ENCODE measurements at regions not wholly inside any gene's neighbourhood (a gene's known extent, or its start where the extent isn't known, plus 50 kb on each side); places are given as distances from the start of the nearest gene placed in this dataset.

GRCh38 chr13:54185101-54185500, 1156.5 kb downstream of the OLFM4 start:
- Histone ChIP-seq H3K36me3 (ENCODE audit: insufficient read depth, low read length) (no peaks in the 10 kb centered on the region), H3K4me1 (ENCODE audit: insufficient read depth, low read length) (no peaks in the 10 kb centered on the region), H3K9me3 (ENCODE audit: control insufficient read depth in 1 of 2, low read length in 2 of 2) (peaks cover 0 to 4% of the 10 kb centered on the region in 2 donors), H3K4me3 (ENCODE audit: low read length in 2 of 2) (no peak overlapping the region), H3K27ac (ENCODE audit: low read depth, low read length) (no peak overlapping the region), H3K27me3 (ENCODE audit: insufficient read depth, low read length) (no peaks in the 10 kb centered on the region)
- POLR2A ChIA-PET (ENCODE audit: partially characterized antibody), result no interaction called here
- Mint-ChIP-seq H3K27ac (no peak overlapping the region), H3K9me3 (peaks cover 7 to 26% (median 13%) of the 10 kb centered on the region in 8 donors), H3K36me3 (no peaks in the 10 kb centered on the region), H3K4me1 (no peaks in the 10 kb centered on the region), H3K4me3 (no peak overlapping the region), H3K27me3 (no peaks in the 10 kb centered on the region)
- no peak for DNase-seq
- CTCF ChIA-PET (ENCODE audit: partially characterized antibody), result no interaction called here
- intact Hi-C loops (cut with micrococcal nuclease), result no loop called here

- Histone ChIP-seq H3K27me3 (ENCODE audit: insufficient read depth, low read length) (no peaks in the 10 kb centered on the region), H3K4me1 (ENCODE audit: insufficient read depth, low read length) (no peaks in the 10 kb centered on the region), H3K36me3 (ENCODE audit: insufficient read depth, low read length) (no peaks in the 10 kb centered on the region), H3K4me3 (ENCODE audit: low read length in 2 of 2) (no peak overlapping the region), H3K27ac (ENCODE audit: low read depth, low read length) (no peak overlapping the region), H3K9me3 (ENCODE audit: control insufficient read depth in 1 of 2, low read length in 2 of 2) (peaks cover 0 to 4% of the 10 kb centered on the region in 2 donors)
- H3K27me3 Mint-ChIP-seq, result no peaks in the 10 kb centered on the region
- no peaks in the 10 kb centered on the region for H3K36me3 Mint-ChIP-seq
- CTCF ChIA-PET (ENCODE audit: partially characterized antibody), result no interaction called here
- POLR2A ChIA-PET (ENCODE audit: partially characterized antibody), result no interaction called here
- no peak for DNase-seq
- peaks cover 7 to 26% (median 11%) of the 10 kb centered on the region in 8 donors for H3K9me3 Mint-ChIP-seq
- H3K27ac Mint-ChIP-seq, result no peak overlapping the region
- intact Hi-C loops (cut with micrococcal nuclease), result no loop called here
- no peaks in the 10 kb centered on the region for H3K4me1 Mint-ChIP-seq
- no peak overlapping the region for H3K4me3 Mint-ChIP-seq
These were observed 1157.2 kb downstream of the OLFM4 start for GRCh38 chr13:54185785-54186184.

GRCh38 chr13:54187461-54187860, 1158.8 kb downstream of the OLFM4 start:
- DNase-seq, result no peak
- H3K36me3 ChIP-seq (ENCODE audit: insufficient read depth, low read length), result no peaks in the 10 kb centered on the region
- no peaks in the 10 kb centered on the region for H3K27me3 ChIP-seq (ENCODE audit: insufficient read depth, low read length)
- H3K27ac ChIP-seq (ENCODE audit: low read depth, low read length), result no peak overlapping the region
- H3K36me3 Mint-ChIP-seq, result no peaks in the 10 kb centered on the region
- H3K4me3 Mint-ChIP-seq, result no peak overlapping the region
- no peak overlapping the region for H3K4me3 ChIP-seq (ENCODE audit: low read length in 2 of 2)
- no peaks in the 10 kb centered on the region for H3K27me3 Mint-ChIP-seq
- H3K9me3 Mint-ChIP-seq, result peaks cover 4 to 22% (median 10%) of the 10 kb centered on the region in 8 donors
- H3K4me1 ChIP-seq (ENCODE audit: insufficient read depth, low read length), result no peaks in the 10 kb centered on the region
- H3K4me1 Mint-ChIP-seq, result no peaks in the 10 kb centered on the region
- ChIA-PET CTCF (ENCODE audit: partially characterized antibody) (no interaction called here), POLR2A (ENCODE audit: partially characterized antibody) (no interaction called here)
- intact Hi-C loops (cut with micrococcal nuclease), result no loop called here
- peaks cover 0 to 4% of the 10 kb centered on the region in 2 donors for H3K9me3 ChIP-seq (ENCODE audit: control insufficient read depth in 1 of 2, low read length in 2 of 2)
- peak overlapping the region in 1 of 7 donors; percentile 25 for H3K27ac Mint-ChIP-seq

- Histone ChIP-seq H3K4me1 (ENCODE audit: insufficient read depth, low read length) (no peaks in the 10 kb centered on the region), H3K27me3 (ENCODE audit: insufficient read depth, low read length) (no peaks in the 10 kb centered on the region), H3K9me3 (ENCODE audit: control insufficient read depth in 1 of 2, low read length in 2 of 2) (no peaks in the 10 kb centered on the region), H3K36me3 (ENCODE audit: insufficient read depth, low read length) (no peaks in the 10 kb centered on the region), H3K27ac (ENCODE audit: low read depth, low read length) (no peak overlapping the region), H3K4me3 (ENCODE audit: low read length in 2 of 2) (no peak overlapping the region)
- Mint-ChIP-seq H3K27me3 (no peaks in the 10 kb centered on the region), H3K4me3 (no peak overlapping the region), H3K4me1 (no peaks in the 10 kb centered on the region), H3K36me3 (no peaks in the 10 kb centered on the region), H3K9me3 (peaks cover 0 to 16% (median 8%) of the 10 kb centered on the region in 8 donors), H3K27ac (no peak overlapping the region)
- DNase-seq, result no peak
- CTCF ChIA-PET (ENCODE audit: partially characterized antibody), result no interaction called here
- intact Hi-C loops (cut with micrococcal nuclease), result no loop called here
- POLR2A ChIA-PET (ENCODE audit: partially characterized antibody), result no interaction called here
These were observed 1165.8 kb downstream of the OLFM4 start for GRCh38 chr13:54194233-54195024.

GRCh38 chr13:54196684-54197083, 1168.1 kb downstream of the OLFM4 start:
- no peak overlapping the region for H3K27ac ChIP-seq (ENCODE audit: low read depth, low read length)
- ChIA-PET CTCF (ENCODE audit: partially characterized antibody) (no interaction called here), POLR2A (ENCODE audit: partially characterized antibody) (no interaction called here)
- no peaks in the 10 kb centered on the region for H3K27me3 Mint-ChIP-seq
- no peak for DNase-seq
- no peak overlapping the region for H3K4me3 ChIP-seq (ENCODE audit: low read length in 2 of 2)
- no peaks in the 10 kb centered on the region for H3K27me3 ChIP-seq (ENCODE audit: insufficient read depth, low read length)
- H3K4me3 Mint-ChIP-seq, result no peak overlapping the region
- intact Hi-C loops (cut with micrococcal nuclease), result no loop called here
- H3K4me1 ChIP-seq (ENCODE audit: insufficient read depth, low read length), result no peaks in the 10 kb centered on the region
- H3K9me3 ChIP-seq (ENCODE audit: control insufficient read depth in 1 of 2, low read length in 2 of 2), result no peaks in the 10 kb centered on the region
- H3K36me3 Mint-ChIP-seq, result no peaks in the 10 kb centered on the region
- no peaks in the 10 kb centered on the region for H3K4me1 Mint-ChIP-seq
- no peaks in the 10 kb centered on the region for H3K36me3 ChIP-seq (ENCODE audit: insufficient read depth, low read length)
- no peak overlapping the region for H3K27ac Mint-ChIP-seq
- H3K9me3 Mint-ChIP-seq, result peaks cover 0 to 23% (median 4%) of the 10 kb centered on the region in 8 donors

- Histone ChIP-seq H3K27me3 (ENCODE audit: insufficient read depth, low read length) (no peaks in the 10 kb centered on the region), H3K4me1 (ENCODE audit: insufficient read depth, low read length) (no peaks in the 10 kb centered on the region), H3K27ac (ENCODE audit: low read depth, low read length) (no peak overlapping the region), H3K9me3 (ENCODE audit: control insufficient read depth in 1 of 2, low read length in 2 of 2) (no peaks in the 10 kb centered on the region), H3K4me3 (ENCODE audit: low read length in 2 of 2) (no peak overlapping the region), H3K36me3 (ENCODE audit: insufficient read depth, low read length) (no peaks in the 10 kb centered on the region)
- Mint-ChIP-seq H3K27me3 (no peaks in the 10 kb centered on the region), H3K36me3 (no peaks in the 10 kb centered on the region), H3K27ac (no peak overlapping the region), H3K9me3 (peaks cover 0 to 27% (median 7%) of the 10 kb centered on the region in 8 donors), H3K4me1 (no peaks in the 10 kb centered on the region), H3K4me3 (no peak overlapping the region)
- DNase-seq, result no peak
- POLR2A ChIA-PET (ENCODE audit: partially characterized antibody), result no interaction called here
- intact Hi-C loops (cut with micrococcal nuclease), result no loop called here
- CTCF ChIA-PET (ENCODE audit: partially characterized antibody), result no interaction called here
These were observed 1170.3 kb downstream of the OLFM4 start for GRCh38 chr13:54198911-54199310.

- Mint-ChIP-seq H3K4me1 (no peaks in the 10 kb centered on the region), H3K4me3 (no peak overlapping the region), H3K27me3 (no peaks in the 10 kb centered on the region), H3K27ac (no peak overlapping the region), H3K36me3 (no peaks in the 10 kb centered on the region), H3K9me3 (peaks cover 0 to 18% (median 8%) of the 10 kb centered on the region in 8 donors)
- Histone ChIP-seq H3K4me3 (ENCODE audit: low read length in 2 of 2) (no peak overlapping the region), H3K4me1 (ENCODE audit: insufficient read depth, low read length) (no peaks in the 10 kb centered on the region), H3K9me3 (ENCODE audit: control insufficient read depth in 1 of 2, low read length in 2 of 2) (no peaks in the 10 kb centered on the region), H3K27me3 (ENCODE audit: insufficient read depth, low read length) (no peaks in the 10 kb centered on the region), H3K36me3 (ENCODE audit: insufficient read depth, low read length) (no peaks in the 10 kb centered on the region), H3K27ac (ENCODE audit: low read depth, low read length) (no peak overlapping the region)
- POLR2A ChIA-PET (ENCODE audit: partially characterized antibody), result no interaction called here
- no peak for DNase-seq
- intact Hi-C loops (cut with micrococcal nuclease), result no loop called here
- CTCF ChIA-PET (ENCODE audit: partially characterized antibody), result no interaction called here
These were observed 1178.0 kb downstream of the OLFM4 start for GRCh38 chr13:54206626-54207025.
